Esophagus mucosa (tissue), 1 donor: ENCODE measurements at regions not wholly inside any gene's neighbourhood (a gene's known extent, or its start where the extent isn't known, plus 50 kb on each side); places are given as distances from the start of the nearest gene placed in this dataset.
A peak's percentile ranks its signal among the peaks of the same experiment; 100 is the strongest.
"Not testable (repeated sequence)": the region's sequence is repeated elsewhere in the genome, so short reads cannot be mapped to it uniquely, and the experiment has no call there.

Experiments used
- ATAC-seq: fragments of 200-7000 bp; cut with Tn5 transposase; one replicate; pipeline ENCODE4 v1.9.1; 2020
- donor health status: DM: yes; HTN: yes; CAD: no.

DNA sequence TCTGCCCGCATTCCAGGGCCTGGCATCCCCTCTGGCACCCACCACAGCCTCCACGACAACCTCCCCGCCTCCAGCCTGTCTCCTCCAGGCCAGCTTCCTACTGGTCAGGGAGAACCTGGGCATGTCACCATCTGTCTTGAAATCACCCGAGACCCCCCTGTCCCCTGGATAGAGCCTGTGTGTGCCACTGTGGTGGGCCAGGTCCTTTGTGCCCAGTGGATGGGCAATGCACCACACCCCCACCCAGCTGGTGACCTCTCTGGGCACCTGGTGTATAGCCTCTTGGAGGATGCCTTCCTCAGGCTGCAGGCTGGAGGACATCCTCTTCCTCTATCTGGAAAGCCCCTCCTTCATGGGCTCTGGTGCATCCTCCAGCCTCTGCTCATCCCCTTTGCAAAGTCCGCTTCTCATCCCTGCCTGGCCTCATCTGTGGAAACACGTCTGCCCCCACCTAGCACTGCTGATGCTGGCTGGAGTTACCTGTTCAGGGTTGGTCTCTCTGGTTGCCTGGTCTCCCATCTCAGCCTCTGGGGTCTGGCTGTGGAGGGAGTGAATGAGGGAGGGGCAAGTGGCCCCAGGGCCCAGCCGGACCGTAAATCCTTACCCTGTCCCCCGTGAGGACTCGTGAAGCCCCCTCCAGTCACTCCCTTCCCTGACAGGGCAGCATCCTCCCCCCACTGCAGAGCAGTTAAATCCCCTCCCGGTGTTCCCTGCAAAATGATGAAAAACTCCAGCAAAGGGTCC is 589.6 kb downstream of the TBC1D22A start:
- ATAC-seq = no peak

DNA sequence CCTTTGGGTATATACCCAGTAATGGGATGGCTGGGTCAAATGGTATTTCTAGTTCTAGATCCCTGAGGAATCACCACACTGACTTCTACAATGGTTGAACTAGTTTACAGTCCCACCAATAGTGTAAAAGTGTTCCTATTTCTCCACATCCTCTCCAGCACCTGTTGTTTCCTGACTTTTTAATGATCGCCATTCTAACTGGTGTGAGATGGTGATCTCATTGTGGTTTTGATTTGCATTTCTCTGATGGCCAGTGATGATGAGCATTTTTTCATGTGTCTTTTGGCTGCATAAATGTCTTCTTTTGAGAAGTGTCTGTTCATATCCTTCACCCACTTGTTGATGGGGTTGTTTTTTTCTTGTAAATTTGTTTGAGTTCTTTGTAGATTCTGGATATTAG is 583.8 kb downstream of the TBC1D22A start:
- ATAC-seq = not testable (repeated sequence)

DNA sequence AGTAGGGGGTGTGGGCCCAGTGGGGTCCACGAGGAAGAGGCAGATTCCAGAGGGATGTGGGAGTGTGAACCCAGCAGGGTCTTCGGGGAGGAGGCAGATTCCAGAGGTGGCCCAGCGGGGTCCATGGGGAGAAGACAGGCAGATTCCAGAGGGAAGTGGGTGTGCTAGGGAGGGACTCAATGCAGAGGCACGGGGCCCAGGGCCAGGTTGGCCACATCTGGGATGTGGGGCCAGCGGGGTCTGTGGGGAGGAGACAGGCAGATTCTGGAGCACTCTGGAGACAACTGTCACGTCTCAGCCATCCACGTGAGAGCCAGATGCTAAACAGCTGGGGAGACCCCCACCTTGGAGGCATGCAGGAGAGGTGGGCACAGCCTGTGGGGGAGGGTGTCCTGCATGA is 582.6 kb downstream of the TBC1D22A start:
- ATAC-seq = no peak

DNA sequence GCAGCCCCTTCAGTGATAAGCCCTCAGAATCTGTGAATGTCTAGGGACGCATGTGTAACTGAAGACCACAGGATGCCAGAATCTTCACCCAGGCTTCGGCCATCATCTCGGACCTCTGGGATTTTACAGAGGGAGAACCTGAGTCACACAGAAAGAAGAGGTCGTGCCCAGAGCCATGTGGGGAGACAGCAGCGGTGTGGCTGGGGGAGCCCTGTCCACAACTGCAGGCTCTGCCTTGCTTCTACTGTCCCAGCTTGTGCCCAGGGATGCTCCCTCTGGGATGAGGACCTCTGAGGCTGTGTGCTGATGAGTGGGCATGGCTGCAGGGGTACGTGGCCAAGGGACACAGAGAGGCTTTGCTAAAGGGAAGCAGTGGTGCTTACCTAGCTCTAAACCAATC is 582.0 kb downstream of the TBC1D22A start:
- no peak for ATAC-seq

GRCh38 chr22:47343611-47344010 is 581.2 kb downstream of the TBC1D22A start:
- ATAC-seq = no peak

- no peak for ATAC-seq
Observed at GRCh38 chr22:47342446-47342845, 580.0 kb downstream of the TBC1D22A start.

DNA sequence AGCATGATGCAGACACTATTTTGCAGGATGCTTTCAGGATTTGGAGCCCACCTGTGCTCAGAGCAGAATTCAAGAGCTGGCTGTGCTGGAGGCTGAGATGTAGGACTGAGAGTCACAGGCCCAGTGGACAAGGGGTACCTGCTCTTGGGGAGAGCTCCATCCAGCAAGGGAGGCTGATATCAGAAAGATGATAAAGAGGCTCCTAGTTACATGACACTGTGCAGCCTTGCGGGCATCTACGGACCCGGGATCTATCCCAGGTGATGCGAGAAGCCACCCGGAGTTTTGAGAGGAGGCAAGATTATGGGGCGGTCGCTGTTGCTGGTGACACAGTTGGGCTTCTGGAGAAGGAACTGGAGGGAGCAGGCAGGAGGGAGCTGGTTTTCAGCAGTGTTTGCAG is 579.0 kb downstream of the TBC1D22A start:
- ATAC-seq = no peak

DNA sequence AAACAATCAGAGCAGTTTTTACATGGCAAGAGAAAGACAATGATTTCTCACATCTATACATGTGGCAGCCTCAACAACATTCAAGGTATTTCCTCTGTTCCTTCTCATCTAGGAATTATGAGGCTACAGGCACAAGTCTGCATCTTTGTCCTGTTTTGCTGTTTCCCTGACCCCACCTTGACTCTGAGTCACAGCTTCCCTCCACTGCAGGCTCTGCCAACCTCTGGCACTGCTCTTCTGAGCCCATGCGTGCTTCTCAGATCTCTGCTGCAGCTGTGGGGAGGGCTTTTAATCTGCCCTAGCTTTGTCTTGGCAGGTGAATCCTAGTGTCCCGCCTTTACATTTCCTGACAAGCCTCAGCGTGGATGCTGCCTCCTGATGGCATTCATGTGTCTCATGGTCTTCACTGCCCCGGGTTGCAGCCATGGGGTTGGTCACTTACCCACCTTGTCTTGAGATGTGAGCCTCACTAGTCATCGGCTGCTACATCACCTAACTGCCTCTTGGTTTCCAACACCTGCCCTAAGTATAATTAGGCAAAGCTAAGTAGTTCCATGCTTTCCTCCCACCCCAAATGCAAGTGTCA is 578.5 kb downstream of the TBC1D22A start:
- peak; percentile 33 for ATAC-seq

GRCh38 chr22:47337161-47337621 is 574.7 kb downstream of the TBC1D22A start:
- ATAC-seq = peak; percentile 90

- no peak for ATAC-seq
Observed at GRCh38 chr22:47335958-47336357, 573.5 kb downstream of the TBC1D22A start.

GRCh38 chr22:47335460-47335859 is 573.0 kb downstream of the TBC1D22A start:
- ATAC-seq = no peak

- ATAC-seq = no peak
Observed at GRCh38 chr22:47334601-47335000, 572.2 kb downstream of the TBC1D22A start.

DNA sequence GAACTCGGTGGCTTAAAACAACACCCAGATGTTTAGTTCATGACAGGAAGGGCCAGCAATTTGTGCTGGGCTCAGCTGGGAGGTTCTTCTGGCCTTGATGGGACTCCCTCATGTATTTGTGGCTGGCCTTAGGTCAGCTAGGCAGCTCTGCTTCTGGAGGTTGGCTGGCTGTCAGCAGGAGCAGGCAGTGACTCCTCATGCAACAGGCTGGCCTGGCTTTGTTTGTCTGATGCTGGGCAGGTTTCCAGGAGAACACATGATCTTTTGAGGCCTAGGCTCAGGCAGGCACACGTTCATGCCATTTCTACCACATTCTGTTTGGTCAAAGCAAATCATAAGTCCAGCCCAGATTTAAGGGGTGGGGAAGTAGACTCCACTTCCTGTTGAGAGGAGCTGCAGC is 571.2 kb downstream of the TBC1D22A start:
- peak; percentile 75 for ATAC-seq

DNA sequence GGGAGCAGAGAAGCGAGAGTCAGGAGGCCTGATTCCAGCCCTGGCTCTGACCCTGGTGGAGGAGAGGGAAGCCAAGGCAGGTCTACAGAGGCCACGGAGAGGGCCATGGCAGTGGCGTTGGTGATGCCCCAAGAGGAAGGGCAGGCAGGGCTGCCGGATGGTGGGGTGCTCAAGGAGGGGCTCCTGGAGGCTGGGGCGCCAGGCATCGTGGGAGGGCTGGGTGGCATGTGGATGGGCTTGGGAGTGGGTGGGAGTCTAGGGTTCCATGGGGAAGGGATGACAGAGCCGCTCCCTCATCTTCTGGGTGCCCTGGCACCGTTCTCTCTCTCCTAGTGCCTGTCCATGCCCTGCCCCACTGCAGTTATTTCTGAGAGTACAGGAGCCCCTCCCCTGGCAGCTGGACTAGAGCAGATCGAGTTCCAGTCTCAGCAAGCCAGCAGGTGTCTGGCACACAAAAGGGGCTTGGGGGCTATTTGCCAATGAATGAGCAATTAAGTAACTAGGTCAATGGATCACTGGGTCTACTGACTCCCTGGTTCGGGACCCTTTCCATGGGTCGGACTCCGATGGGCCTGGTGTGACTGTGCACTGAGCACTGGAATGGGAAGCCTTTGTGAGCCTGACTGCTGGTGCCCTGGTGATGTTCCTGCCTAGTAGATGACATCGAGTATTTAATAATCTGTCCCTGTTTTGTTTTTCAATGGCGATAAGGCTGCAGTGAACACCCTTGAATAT is 570.0 kb downstream of the TBC1D22A start:
- ATAC-seq = no peak

DNA sequence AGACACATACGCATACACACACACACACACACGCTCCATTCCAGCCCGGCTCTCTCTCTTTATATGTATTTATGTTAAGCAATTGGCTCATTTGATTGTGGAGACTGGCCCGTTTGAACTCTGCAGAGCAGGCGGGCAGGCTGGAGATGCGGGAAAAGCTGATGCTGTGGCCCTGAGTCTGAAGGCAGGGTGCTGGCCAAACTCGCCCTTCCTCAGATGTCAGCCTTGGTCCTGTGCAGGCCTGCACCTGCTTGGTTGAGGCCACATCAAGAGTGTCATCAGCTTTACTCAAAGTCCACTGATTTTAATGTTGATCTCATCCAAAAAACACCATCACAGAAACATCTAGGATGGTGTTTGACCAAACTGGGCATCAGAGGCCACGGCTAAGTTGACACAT is 569.3 kb downstream of the TBC1D22A start:
- ATAC-seq = no peak

DNA sequence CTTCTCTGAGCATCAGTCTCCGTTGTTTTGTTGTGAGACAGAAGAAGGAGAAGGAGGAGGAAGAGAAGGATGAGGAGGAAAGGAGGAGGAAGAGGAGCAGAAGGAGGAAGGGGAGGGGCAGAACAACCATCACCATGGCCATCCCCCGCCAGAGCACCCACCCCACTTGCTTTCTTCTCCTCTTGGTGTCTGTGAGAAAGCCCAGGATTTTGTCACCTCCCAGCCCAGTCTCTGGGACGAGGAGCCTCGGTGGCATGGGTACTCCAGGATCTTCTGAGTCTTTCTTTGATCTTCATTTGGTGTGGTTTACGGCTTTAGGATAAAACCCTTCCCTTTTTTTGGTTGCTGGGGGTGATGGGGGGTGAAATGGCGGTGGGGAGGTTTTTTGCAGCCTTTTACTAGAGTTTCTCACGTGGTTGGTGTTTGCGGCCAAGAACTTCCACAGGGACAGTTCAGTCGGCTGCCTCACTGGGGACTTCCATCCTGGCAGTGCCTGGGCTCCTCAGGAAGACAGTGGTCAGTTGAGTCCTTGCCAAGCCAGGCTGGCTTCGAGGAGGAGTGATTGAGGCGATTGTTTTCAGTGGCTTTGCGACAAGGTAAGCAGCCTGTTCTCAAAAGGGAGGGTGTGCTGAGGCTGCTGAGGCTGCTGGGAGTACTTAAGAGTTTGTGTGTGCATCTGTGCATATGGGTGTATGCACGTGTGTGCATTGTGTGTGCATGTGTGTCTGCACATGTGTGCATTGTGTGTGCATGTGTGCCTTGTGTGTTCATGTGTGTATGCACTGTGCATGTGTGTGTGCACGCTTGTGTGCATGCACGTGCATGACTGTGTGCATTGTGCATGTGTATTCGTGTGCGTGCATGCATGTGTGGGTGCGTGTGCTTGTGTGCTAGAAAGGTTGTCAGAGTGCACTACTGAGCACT is 567.5 kb downstream of the TBC1D22A start:
- ATAC-seq = no peak

DNA sequence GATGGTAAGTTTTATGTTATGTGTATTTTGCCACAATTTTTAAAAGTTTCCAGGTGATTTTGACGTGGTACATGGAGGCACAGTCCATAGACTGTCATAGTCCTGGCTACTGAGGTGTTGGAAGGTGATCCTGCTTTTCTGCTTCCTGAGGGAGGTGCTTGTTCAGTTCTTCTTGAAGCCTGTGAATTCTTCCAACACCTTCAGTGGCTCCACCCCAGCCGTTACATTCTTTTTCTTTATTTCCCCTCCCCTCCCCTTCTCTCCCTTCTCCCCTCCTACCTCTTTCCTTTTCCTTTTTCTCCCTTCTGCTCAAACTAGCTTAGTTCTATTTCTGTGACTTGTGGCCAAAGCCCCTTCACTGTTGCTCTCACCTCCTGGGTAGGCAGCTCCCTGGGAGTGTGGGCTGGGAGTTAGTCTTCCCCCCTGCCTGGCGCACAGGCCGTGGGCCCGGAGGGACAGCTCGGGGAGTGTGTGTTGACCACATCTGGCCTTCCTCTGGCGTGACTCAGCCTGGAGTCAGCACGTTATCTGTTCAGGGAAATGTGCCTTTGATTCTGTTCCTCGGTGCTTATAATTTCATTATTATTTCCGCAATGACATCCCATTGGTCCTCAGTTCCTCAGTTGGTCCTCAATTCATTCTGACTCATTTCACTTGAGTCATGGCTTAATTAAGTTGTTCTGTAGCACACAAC is 566.2 kb downstream of the TBC1D22A start:
- peak; percentile 76 for ATAC-seq

GRCh38 chr22:47327241-47327640 is 564.8 kb downstream of the TBC1D22A start:
- no peak for ATAC-seq

DNA sequence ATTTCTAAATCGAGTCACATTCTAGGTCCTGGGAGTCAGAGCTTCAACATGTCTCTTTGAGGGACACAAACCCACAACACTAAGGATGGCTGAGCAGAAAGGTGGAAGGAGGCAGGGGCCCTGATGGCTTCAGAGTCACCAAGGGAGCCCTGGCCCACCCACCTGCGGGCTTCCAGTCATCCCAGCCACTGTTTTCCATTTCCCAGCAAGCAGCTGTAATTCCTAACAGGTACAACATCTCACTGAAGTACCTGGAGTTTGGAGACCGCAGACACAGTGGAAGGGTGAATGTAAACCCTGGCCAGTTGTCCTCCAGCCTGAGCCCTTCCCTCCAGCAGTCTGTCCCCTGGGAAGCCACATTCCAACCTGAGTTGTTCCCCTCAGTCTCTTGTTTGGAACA is 562.8 kb downstream of the TBC1D22A start:
- no peak for ATAC-seq

GRCh38 chr22:47324435-47324990 is 562.1 kb downstream of the TBC1D22A start:
- no peak for ATAC-seq

DNA sequence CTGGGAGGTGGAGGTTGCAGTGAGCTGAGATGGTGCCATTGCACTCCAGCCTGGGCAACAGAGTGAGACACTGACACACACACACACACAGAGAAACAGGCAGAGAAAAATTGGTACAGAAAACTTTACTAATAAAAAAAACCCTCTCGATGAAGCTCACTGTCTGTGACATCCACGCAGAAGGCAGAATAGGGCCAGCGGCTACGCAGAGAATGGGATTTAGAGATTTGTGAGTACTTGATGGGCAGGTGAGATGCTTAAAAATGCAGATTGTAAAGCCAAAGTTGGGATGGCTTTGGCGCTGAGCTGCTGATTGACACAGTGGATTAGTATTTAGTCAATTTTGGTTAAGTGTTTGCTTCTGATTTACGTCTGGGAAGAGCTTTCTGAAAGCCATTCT is 561.1 kb downstream of the TBC1D22A start:
- ATAC-seq = no peak

DNA sequence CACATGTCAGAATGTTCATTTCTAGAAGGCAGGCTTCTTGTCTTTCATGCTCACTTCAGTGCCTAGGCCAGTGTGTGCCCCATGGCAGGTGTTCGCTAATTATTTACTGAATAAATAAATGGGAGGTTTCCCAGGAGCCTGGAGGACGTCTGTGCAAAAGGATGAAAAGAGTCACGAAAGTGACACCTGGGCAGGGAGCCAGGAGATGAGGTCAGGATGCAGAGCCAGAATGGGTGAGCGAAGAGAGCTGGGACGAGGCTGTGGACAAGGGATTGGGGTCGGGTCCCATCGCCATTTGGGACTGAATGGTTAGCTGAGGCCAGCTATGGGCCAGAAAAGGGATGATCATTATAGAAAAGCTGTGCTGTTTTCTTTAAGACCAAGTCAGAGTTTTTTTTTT is 560.4 kb downstream of the TBC1D22A start:
- no peak for ATAC-seq
